ENCODE measurements at regions not wholly inside any gene's neighbourhood (a gene's known extent, or its start where the extent isn't known, plus 50 kb on each side); places are given as distances from the start of the nearest gene placed in this dataset.

DNA sequence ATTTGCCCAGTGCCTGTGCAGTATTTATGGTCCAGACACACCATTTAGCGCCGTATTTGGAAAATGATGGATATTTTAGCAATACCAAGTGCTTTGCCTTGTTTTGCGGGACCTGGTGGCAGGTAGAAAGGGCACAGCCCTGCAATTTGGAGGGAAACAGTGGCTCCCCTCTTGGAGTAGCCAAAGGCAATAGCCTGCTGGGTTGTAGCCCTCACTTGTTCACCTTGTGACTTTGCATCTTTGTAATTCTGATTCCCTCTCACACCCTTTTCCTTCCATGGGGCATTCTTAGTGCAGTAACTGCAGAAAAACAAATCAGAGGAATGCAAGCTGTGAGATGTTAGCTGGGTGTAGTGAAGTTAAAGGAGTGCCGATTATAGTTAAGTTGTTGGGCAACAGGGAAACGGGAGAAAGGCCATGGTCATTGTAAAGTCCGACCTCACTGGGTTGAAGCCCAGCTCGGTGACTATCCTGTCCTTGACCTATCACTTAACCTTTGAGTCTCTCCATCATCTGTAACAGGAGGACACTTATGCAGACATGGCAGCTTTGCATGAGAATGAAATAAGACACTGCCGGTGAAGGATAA, 131.0 kb upstream of the KLHL25 start:
- Histone ChIP-seq H3K27me3 (ENCODE audit: control insufficient read depth in 2 of 2, insufficient read depth in 2 of 2, low read length in 2 of 2) (no peaks in the 10 kb centered on the region), H3K27ac (ENCODE audit: insufficient read depth, low read depth, low read length) (no peak overlapping the region), H2AFZ (ENCODE audit: low read depth, low read length) (no peak overlapping the region), H3K4me1 (ENCODE audit: control insufficient read depth, extremely low read depth, insufficient read depth, low read length) (no peaks in the 10 kb centered on the region), H3K9me1 (replicated peaks; ENCODE audit: control insufficient read depth, extremely low read depth, insufficient read depth, low read length) (no peaks in the 10 kb centered on the region), H3K4me2 (ENCODE audit: insufficient read depth, low read length) (no peak overlapping the region), H3K9ac (replicated peaks; ENCODE audit: extremely low read depth, insufficient read depth, low read length) (no peak overlapping the region), H3K79me2 (ENCODE audit: control insufficient read depth, insufficient read depth, low read length) (no peaks in the 10 kb centered on the region), H3K9me3 (replicated peaks; ENCODE audit: control insufficient read depth, insufficient read depth, low read length) (no peaks in the 10 kb centered on the region), H3K4me3 (replicated peaks in 1 of 3; ENCODE audit: insufficient read depth in 1 of 3, low read depth in 1 of 3, low read length in 3 of 3) (no peak overlapping the region), H3K36me3 (ENCODE audit: control insufficient read depth in 2 of 2, extremely low read depth in 1 of 2, insufficient read depth in 2 of 2, low read length in 2 of 2) (no peaks in the 10 kb centered on the region), H4K20me1 (replicated peaks; ENCODE audit: control insufficient read depth, extremely low read depth, insufficient read depth, low read length) (no peaks in the 10 kb centered on the region)
- dilution Hi-C loops (cut with MboI; ENCODE audit: extremely low pct_ligation_motif_present, low sequenced_read_pairs) (no loop called here), intact Hi-C loops (cut with micrococcal nuclease) (no loop called here)
- CTCF ChIA-PET, result no interaction called here
- POLR2A ChIA-PET, result no interaction called here
- no TSS peak for BruUV-seq (replicated peaks)
- TF ChIP-seq JUN (IDR thresholded peaks at IDR 0.05; ENCODE audit: borderline replicate concordance, insufficient read depth, insufficient read length, low read depth), result no peak
- no peak for TF ChIP-seq EZH2 (IDR thresholded peaks at IDR 0.05; ENCODE audit: borderline replicate concordance, low read depth, low read length, severe bottlenecking)
- TF ChIP-seq POLR2AphosphoS5 (IDR thresholded peaks at IDR 0.05; ENCODE audit: insufficient read depth, low read depth, low read length), result no peak
- TF ChIP-seq POLR2A (IDR thresholded peaks at IDR 0.05; ENCODE audit: low read depth, low read length), result no peak
- TF ChIP-seq, protein P1, sequence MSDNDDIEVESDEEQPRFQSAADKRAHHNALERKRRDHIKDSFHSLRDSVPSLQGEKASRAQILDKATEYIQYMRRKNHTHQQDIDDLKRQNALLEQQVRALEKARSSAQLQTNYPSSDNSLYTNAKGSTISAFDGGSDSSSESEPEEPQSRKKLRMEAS (IDR thresholded peaks at IDR 0.05; ENCODE audit: insufficient read depth, insufficient read length), result no peak
- TF ChIP-seq, protein P2, sequence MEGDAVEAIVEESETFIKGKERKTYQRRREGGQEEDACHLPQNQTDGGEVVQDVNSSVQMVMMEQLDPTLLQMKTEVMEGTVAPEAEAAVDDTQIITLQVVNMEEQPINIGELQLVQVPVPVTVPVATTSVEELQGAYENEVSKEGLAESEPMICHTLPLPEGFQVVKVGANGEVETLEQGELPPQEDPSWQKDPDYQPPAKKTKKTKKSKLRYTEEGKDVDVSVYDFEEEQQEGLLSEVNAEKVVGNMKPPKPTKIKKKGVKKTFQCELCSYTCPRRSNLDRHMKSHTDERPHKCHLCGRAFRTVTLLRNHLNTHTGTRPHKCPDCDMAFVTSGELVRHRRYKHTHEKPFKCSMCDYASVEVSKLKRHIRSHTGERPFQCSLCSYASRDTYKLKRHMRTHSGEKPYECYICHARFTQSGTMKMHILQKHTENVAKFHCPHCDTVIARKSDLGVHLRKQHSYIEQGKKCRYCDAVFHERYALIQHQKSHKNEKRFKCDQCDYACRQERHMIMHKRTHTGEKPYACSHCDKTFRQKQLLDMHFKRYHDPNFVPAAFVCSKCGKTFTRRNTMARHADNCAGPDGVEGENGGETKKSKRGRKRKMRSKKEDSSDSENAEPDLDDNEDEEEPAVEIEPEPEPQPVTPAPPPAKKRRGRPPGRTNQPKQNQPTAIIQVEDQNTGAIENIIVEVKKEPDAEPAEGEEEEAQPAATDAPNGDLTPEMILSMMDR (IDR thresholded peaks at IDR 0.05; ENCODE audit: extremely low read depth in 1 of 2, insufficient read depth in 1 of 2, low read depth in 1 of 2, low read length in 2 of 2), result no peak
- TF ChIP-seq MYC (IDR thresholded peaks at IDR 0.05; ENCODE audit: low read depth, low read length), result no peak
- TF ChIP-seq GATA2 (IDR thresholded peaks at IDR 0.05; ENCODE audit: insufficient read depth, insufficient read length, low read depth, low read length), result no peak
- no peak for TF ChIP-seq FOS (IDR thresholded peaks at IDR 0.05; ENCODE audit: borderline replicate concordance, insufficient read depth, low read length)
- DNase-seq (ENCODE audit: low read depth, low spot score), result no peak
- no peak for FAIRE-seq

Measured in endothelial cell of umbilical vein (primary cell).